ENCODE measurements at regions not wholly inside any gene's neighbourhood (a gene's known extent, or its start where the extent isn't known, plus 50 kb on each side); places are given as distances from the start of the nearest gene placed in this dataset.

GRCh38 chr1:96388421-96389310, 332.9 kb upstream of the PTBP2 start:
- TF ChIP-seq CTCF (IDR thresholded peaks at IDR 0.05) (no peak), EP300 (IDR thresholded peaks at IDR 0.05) (no peak), POLR2AphosphoS5 (IDR thresholded peaks at IDR 0.05) (no peak)
